GM12878 (cell line): ENCODE measurements at regions not wholly inside any gene's neighbourhood (a gene's known extent, or its start where the extent isn't known, plus 50 kb on each side); places are given as distances from the start of the nearest gene placed in this dataset.

ENCODE experiments used
- BCL3 ChIP-seq: IDR thresholded peaks from 2 replicates; pipeline ENCODE4 v1.6.1; 2011; ENCODE audit warnings: borderline replicate concordance, low read depth, mild to moderate bottlenecking, moderate library complexity, low read length; ENCODE audit not compliant: insufficient read depth, poor library complexity, severe bottlenecking
- CTCF ChIP-seq, 3 experiments: IDR thresholded peaks in 2 of 3; conservative IDR thresholded peaks in 1 of 3; 2 replicates each; pipeline ENCODE4 v1.5.1; 2011; ENCODE audit warnings: low read depth in 3 of 3, low read length in 3 of 3, mild to moderate bottlenecking in 3 of 3, control low read depth in 2 of 3, moderate library complexity in 2 of 3, inconsistent platforms in 1 of 3, mixed read lengths in 1 of 3; ENCODE audit not compliant: control insufficient read depth in 2 of 3, insufficient read depth in 1 of 3; ENCODE audit errors: extremely low read depth in 1 of 3
- NR2F1 ChIP-seq: fragments of 450-650 bp; conservative IDR thresholded peaks from 2 replicates; pipeline ENCODE4 v1.6.1; 2017; ENCODE audit warnings: mild to moderate bottlenecking
- POLR2A ChIP-seq: IDR thresholded peaks from 2 replicates; pipeline ENCODE4 v1.6.1; 2011; ENCODE audit warnings: low read depth, mild to moderate bottlenecking, low read length
- POU2F2 ChIP-seq: IDR thresholded peaks from 3 replicates; pipeline ENCODE4 v1.6.1; 2011; ENCODE audit warnings: low read depth, mild to moderate bottlenecking, low read length, borderline replicate concordance

GRCh38 chr6:145032562-145033145 is 702.7 kb downstream of the EPM2A start:
- TF ChIP-seq POU2F2: no peak
- TF ChIP-seq CTCF (IDR thresholded peaks at IDR 0.05 in 2 of 3, conservative IDR thresholded peaks at IDR 0.05 in 1 of 3; ENCODE audit: control insufficient read depth in 2 of 3, extremely low read depth in 1 of 3, insufficient read depth in 1 of 3, low read depth in 3 of 3, low read length in 3 of 3): no peak
- no peak for TF ChIP-seq POLR2A
- TF ChIP-seq BCL3: no peak
- TF ChIP-seq NR2F1: no peak
